HUES64 (cell line): ENCODE measurements at regions not wholly inside any gene's neighbourhood (a gene's known extent, or its start where the extent isn't known, plus 50 kb on each side); places are given as distances from the start of the nearest gene placed in this dataset.

Experiments
- H3K27ac ChIP-seq: 2 replicates; pipeline ENCODE4 v1.7.0; 2013; ENCODE audit warnings: low read depth, low read length, inconsistent platforms
- H3K27me3 ChIP-seq: 2 replicates; pipeline ENCODE4 v1.6.1; 2013; ENCODE audit warnings: mild to moderate bottlenecking, low read length; ENCODE audit not compliant: insufficient read depth
- H3K36me3 ChIP-seq: 2 replicates; pipeline ENCODE4 v1.6.1; 2013; ENCODE audit warnings: mild to moderate bottlenecking, low read length; ENCODE audit not compliant: insufficient read depth
- H3K4me1 ChIP-seq: 2 replicates; pipeline ENCODE4 v1.6.1; 2013; ENCODE audit warnings: mild to moderate bottlenecking, low read length, moderate library complexity; ENCODE audit not compliant: insufficient read depth
- H3K4me3 ChIP-seq: 2 replicates; pipeline ENCODE4 v1.5.1; 2013; ENCODE audit warnings: mild to moderate bottlenecking, low read length, moderate library complexity
- H3K9ac ChIP-seq: 2 replicates; pipeline ENCODE4 v1.6.1; 2013; ENCODE audit warnings: mild to moderate bottlenecking, low read depth, low read length
- H3K9me3 ChIP-seq: 2 replicates; pipeline ENCODE4 v1.6.1; 2013; ENCODE audit warnings: low read depth, low read length; ENCODE audit not compliant: insufficient read depth
- WGBS: fragments of 150-250, 120-280 bp; methylation state at CpG from one replicate; pipeline ENCODE4 v1.1.7; 2013; ENCODE audit warnings: missing lambda C conversion rate; 5-methylcytosine and 5-hydroxymethylcytosine counted together

DNA sequence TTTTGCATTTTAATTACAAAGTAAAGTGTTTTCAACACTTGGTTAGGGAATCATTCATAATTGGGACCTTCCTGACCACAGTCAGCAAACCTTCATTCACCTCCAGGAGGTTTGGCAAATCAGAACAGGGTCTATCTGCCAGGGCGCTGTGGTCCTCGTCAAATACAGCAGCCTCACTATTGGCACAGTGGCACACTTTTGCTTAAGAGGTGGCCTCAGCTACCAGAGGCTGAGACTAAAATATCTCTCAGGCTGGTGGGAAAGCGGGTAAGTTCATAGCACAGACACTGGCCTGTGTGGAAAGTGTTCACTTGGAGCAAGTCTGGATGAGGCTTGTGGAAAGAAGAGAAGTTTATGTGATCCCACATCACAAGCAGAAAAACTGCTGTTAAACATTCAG lies 268.6 kb upstream of the DAPK1 start:
- no peak overlapping the region for H3K27ac ChIP-seq
- no peak overlapping the region for H3K4me3 ChIP-seq
- no peaks in the 10 kb centered on the region for H3K4me1 ChIP-seq
- no peaks in the 10 kb centered on the region for H3K9me3 ChIP-seq
- WGBS: 89% methylated on average over 3 of the region's 3 CpGs
- no peaks in the 10 kb centered on the region for H3K36me3 ChIP-seq
- no peak overlapping the region for H3K9ac ChIP-seq
- no peaks in the 10 kb centered on the region for H3K27me3 ChIP-seq

DNA sequence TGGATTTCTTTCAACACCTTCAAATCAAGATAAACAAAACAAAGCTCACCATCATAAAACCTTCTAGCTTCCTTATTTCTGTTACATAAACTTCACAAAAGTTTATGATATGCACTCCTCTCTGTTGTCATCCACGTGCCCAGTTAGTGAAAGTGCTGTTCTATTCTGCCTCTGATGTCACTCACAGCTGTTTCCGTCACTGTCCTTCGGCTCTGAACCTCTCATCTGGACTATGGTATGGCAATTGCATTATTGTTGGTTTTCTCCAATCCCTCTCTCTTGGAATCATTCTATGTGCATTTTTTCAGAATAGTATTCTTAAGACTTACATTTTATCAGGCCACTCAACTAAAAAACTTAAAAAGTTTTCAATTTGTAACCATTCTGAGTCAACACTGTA lies 264.2 kb upstream of the DAPK1 start:
- Histone ChIP-seq H3K36me3 (no peaks in the 10 kb centered on the region), H3K9ac (no peak overlapping the region), H3K27ac (no peak overlapping the region), H3K4me1 (no peaks in the 10 kb centered on the region), H3K9me3 (no peaks in the 10 kb centered on the region), H3K4me3 (no peak overlapping the region), H3K27me3 (no peaks in the 10 kb centered on the region)
- 84% methylated on average over 3 of the region's 3 CpGs for WGBS

DNA sequence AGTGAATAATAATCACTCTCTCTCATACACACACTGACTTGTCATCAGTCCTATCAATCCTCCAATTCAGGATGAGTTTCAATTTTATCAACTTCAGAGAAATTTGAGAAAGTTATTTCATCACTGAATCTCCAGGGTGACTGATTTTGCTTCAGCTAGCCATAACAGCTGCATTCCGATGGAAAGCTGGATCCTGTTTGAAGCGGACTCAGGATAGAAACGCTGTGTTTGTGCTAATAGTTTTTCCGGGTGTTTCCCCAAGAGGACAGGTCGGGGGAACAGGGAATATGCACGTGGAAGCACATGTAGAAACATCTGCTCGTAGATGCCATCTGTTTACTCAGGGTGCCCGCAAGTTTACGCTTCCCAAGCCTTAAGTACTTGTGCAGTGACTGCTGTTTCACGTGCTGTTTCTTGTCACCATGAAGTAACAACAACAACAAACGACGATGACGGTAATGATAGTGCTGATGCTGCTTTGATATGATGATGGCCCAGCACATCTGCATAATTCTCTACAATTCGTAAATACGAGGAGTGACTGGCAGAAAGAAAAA lies 263.7 kb upstream of the DAPK1 start:
- Histone ChIP-seq H3K4me3 (no peak overlapping the region), H3K4me1 (no peaks in the 10 kb centered on the region), H3K9ac (no peak overlapping the region), H3K27me3 (no peaks in the 10 kb centered on the region), H3K9me3 (no peaks in the 10 kb centered on the region), H3K27ac (no peak overlapping the region), H3K36me3 (no peaks in the 10 kb centered on the region)
- 89% methylated on average over 15 of the region's 15 CpGs for WGBS

DNA sequence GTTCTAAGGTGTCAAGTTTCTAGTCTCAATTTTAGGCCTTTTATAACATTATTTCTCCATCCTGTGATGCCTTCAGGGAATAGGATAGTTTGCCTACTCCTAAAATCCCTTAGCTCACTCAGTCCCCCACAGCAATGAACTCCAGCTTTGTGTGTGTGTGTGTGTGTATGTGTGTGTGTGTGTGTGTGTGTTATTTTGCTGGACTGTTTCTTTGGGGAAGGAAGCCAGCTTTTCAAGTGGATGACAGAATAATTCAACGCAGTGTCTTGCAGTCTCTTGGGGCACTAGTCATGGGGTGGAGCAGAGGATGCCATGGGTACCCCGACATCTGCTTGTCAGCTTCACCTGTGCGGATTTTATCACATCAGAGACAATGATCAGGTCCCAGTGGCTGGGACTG lies 262.8 kb upstream of the DAPK1 start:
- no peak overlapping the region for H3K9ac ChIP-seq
- H3K36me3 ChIP-seq: no peaks in the 10 kb centered on the region
- H3K27me3 ChIP-seq: no peaks in the 10 kb centered on the region
- H3K4me1 ChIP-seq: no peaks in the 10 kb centered on the region
- no peaks in the 10 kb centered on the region for H3K9me3 ChIP-seq
- H3K27ac ChIP-seq: no peak overlapping the region
- 94% methylated on average over 3 of the region's 3 CpGs for WGBS
- no peak overlapping the region for H3K4me3 ChIP-seq

GRCh38 chr9:87236546-87236945 lies 261.1 kb upstream of the DAPK1 start:
- Histone ChIP-seq H3K27me3 (no peaks in the 10 kb centered on the region), H3K27ac (no peak overlapping the region), H3K9ac (no peak overlapping the region), H3K9me3 (no peaks in the 10 kb centered on the region), H3K4me1 (no peaks in the 10 kb centered on the region), H3K36me3 (no peaks in the 10 kb centered on the region), H3K4me3 (no peak overlapping the region)
- WGBS: 100% methylated on average over 1 of the region's 1 CpG

DNA sequence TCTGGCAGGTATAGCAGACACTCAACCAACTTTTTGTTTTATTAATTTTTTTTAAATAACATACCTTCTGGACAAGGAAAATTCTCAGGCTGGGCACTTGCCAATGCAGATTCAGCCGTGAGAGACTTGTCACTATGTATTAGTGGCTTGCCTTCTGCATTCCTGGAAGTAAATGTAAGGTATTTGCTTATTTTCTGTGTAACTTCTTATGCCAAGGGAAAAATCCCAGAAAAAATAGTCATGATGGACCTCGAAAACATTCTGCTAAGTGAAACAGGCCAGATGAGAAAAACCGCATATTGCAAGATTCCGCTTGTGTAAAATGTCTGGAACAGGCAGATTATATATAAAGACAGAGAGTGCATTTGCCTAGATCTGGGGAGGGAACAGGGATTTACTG lies 260.3 kb upstream of the DAPK1 start:
- Histone ChIP-seq H3K4me1 (no peaks in the 10 kb centered on the region), H3K4me3 (no peak overlapping the region), H3K27ac (no peak overlapping the region), H3K36me3 (no peaks in the 10 kb centered on the region), H3K9me3 (no peaks in the 10 kb centered on the region), H3K27me3 (no peaks in the 10 kb centered on the region), H3K9ac (no peak overlapping the region)
- WGBS: 92% methylated on average over 4 of the region's 4 CpGs

DNA sequence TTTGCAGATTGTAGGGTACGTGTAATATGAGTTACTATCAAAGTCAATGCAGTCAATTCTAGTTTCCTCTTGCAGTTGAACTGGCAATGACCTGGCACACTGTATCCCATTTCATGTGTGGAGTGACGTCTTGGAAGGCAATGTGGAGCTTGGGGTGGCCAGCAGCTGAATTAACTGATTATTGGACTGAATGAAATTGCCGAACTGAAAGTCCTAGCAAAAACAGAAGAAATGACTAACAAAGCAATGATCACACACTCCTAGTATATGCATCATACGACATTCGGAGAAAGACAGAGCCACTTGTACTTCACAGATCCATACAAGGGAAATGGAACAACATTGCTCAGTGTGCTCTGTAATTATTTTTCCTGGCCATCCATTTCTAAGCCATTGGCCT lies 259.1 kb upstream of the DAPK1 start:
- H3K9me3 ChIP-seq: no peaks in the 10 kb centered on the region
- no peaks in the 10 kb centered on the region for H3K27me3 ChIP-seq
- WGBS: 94% methylated on average over 5 of the region's 5 CpGs
- H3K4me1 ChIP-seq: no peaks in the 10 kb centered on the region
- no peaks in the 10 kb centered on the region for H3K36me3 ChIP-seq
- no peak overlapping the region for H3K27ac ChIP-seq
- no peak overlapping the region for H3K4me3 ChIP-seq
- no peak overlapping the region for H3K9ac ChIP-seq

- no peaks in the 10 kb centered on the region for H3K9me3 ChIP-seq
- H3K9ac ChIP-seq: no peak overlapping the region
- no peaks in the 10 kb centered on the region for H3K27me3 ChIP-seq
- no peaks in the 10 kb centered on the region for H3K4me1 ChIP-seq
- WGBS: 100% methylated on average over 1 of the region's 1 CpG
- H3K36me3 ChIP-seq: no peaks in the 10 kb centered on the region
- no peak overlapping the region for H3K27ac ChIP-seq
- no peak overlapping the region for H3K4me3 ChIP-seq
Measured at GRCh38 chr9:87239312-87239711, 258.4 kb upstream of the DAPK1 start.

DNA sequence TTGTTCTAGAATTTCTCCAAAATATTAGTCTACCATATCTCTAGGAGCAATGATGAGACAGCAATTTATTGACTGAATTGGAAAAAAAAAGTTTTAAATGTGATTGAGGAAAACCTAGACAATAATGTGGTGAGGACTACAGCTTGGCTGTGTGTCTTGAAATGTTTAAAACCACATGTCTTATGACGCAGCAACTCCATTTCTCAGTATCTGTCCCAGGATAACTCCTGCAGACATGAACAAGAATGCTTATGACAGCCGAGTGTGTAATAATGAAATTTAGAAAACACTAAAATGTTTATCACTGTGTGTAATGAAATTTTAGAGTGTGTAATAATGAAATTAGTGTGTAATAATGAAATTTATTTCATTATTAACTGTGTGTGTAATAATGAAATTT lies 254.1 kb upstream of the DAPK1 start:
- no peaks in the 10 kb centered on the region for H3K27me3 ChIP-seq
- WGBS: 94% methylated on average over 2 of the region's 2 CpGs
- no peak overlapping the region for H3K27ac ChIP-seq
- no peak overlapping the region for H3K4me3 ChIP-seq
- H3K36me3 ChIP-seq: no peaks in the 10 kb centered on the region
- H3K4me1 ChIP-seq: no peaks in the 10 kb centered on the region
- H3K9ac ChIP-seq: no peak overlapping the region
- H3K9me3 ChIP-seq: no peaks in the 10 kb centered on the region

DNA sequence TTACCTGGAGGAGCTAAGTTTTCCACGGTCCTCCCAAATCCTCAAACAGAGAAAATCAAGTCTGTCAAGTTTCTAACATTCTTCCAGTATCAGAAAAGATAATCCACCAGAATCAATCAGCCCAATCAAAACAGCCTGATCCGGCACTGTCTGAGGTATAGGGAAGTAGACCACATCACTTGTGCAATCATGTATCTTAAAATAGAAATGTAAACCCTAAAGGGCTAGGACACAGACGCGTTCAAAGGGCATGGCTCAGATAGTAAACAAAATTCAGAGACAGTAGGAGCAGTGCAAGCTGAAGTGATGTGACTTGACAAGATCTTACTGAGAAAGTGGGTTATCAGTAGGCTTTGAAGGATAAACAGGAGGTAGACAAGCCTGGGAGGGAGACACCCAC lies 252.4 kb upstream of the DAPK1 start:
- no peaks in the 10 kb centered on the region for H3K27me3 ChIP-seq
- WGBS: 93% methylated on average over 4 of the region's 4 CpGs
- H3K36me3 ChIP-seq: no peaks in the 10 kb centered on the region
- H3K9ac ChIP-seq: no peak overlapping the region
- no peaks in the 10 kb centered on the region for H3K9me3 ChIP-seq
- H3K4me1 ChIP-seq: no peaks in the 10 kb centered on the region
- no peak overlapping the region for H3K4me3 ChIP-seq
- H3K27ac ChIP-seq: no peak overlapping the region

- Histone ChIP-seq H3K4me1 (no peaks in the 10 kb centered on the region), H3K27me3 (no peaks in the 10 kb centered on the region), H3K27ac (no peak overlapping the region), H3K9me3 (no peaks in the 10 kb centered on the region), H3K36me3 (no peaks in the 10 kb centered on the region), H3K4me3 (no peak overlapping the region), H3K9ac (no peak overlapping the region)
- WGBS: 95% methylated on average over 5 of the region's 5 CpGs
Measured at GRCh38 chr9:87247097-87247496, 250.6 kb upstream of the DAPK1 start.

DNA sequence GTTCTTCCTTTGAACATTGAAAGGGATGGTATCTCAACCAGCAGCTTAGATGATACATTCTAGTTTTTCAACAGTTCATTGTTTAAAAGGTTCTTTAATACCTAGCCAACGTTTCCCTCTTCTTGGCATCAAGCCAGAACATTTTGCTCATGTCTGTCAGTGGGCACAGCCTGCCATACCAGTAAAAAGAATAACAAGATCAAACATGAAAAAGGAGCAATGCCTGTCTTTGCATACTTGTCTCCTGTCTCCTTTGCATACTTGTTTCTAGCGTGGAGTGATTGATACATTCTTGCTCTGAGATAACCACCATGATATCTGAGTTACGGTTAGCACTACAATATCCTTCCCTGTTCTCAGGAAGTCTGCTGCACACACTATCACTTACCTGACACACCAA lies 248.6 kb upstream of the DAPK1 start:
- Histone ChIP-seq H3K4me1 (no peaks in the 10 kb centered on the region), H3K27me3 (no peaks in the 10 kb centered on the region), H3K27ac (no peak overlapping the region), H3K9me3 (no peaks in the 10 kb centered on the region), H3K9ac (no peak overlapping the region), H3K4me3 (no peak overlapping the region), H3K36me3 (no peaks in the 10 kb centered on the region)
- WGBS: 89% methylated on average over 3 of the region's 3 CpGs
